ENCODE measurements at regions not wholly inside any gene's neighbourhood (a gene's known extent, or its start where the extent isn't known, plus 50 kb on each side); places are given as distances from the start of the nearest gene placed in this dataset.

GRCh38 chr4:180486342-180486741 lies 1756.9 kb upstream of the TENM3 start:
- DNase-seq (ENCODE audit: low read depth in 2 of 2): no peak

GRCh38 chr4:180489787-180490186 lies 1753.4 kb upstream of the TENM3 start:
- DNase-seq (ENCODE audit: low read depth in 2 of 2): no peak

- DNase-seq (ENCODE audit: low read depth in 2 of 2): no peak
Measured at GRCh38 chr4:180491210-180491609, 1752.0 kb upstream of the TENM3 start.

DNA sequence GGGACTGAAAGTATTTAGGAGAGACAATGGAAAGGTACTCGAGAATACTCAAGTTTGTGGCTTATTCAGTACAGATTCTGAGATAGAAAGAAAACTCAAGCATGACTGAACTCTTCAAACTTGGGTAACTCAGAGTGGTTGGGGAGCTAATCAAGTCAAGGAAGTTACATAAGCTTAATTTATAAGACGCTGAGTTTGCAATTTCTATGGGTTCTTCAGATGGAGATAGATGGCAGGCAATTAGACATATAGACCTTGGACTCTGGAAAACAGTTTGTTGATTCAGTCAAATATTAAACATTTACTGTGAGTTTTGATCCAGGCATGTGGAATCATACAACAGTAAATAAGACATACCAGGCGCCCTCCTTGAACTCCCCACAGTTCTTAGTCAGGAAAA lies 1749.9 kb upstream of the TENM3 start:
- DNase-seq (ENCODE audit: low read depth in 2 of 2): no peak

DNA sequence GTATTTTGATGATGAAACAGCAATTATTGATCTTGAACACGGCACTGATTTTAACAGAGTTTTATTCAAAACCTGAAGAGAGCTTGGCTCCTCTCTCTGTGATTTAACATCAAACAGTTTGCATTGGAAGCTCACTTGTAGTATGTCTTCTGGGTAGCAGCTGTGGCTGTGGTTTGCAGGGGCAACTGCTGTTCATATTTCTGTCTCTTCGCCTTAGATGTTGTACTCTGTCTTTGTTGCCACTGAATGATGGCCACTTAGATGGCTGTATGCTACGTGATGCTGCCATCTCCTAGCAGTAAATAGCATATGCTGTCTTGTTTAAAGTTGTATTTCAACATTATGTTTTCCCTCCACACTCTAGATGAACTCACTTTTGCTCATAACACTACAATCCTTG lies 1743.0 kb upstream of the TENM3 start:
- no peak for DNase-seq (ENCODE audit: low read depth in 2 of 2)

- no peak for DNase-seq (ENCODE audit: low read depth in 2 of 2)
Measured at GRCh38 chr4:180512801-180513475, 1730.3 kb upstream of the TENM3 start.

GRCh38 chr4:180518906-180519305 lies 1724.3 kb upstream of the TENM3 start:
- no peak for DNase-seq (ENCODE audit: low read depth in 2 of 2)

DNA sequence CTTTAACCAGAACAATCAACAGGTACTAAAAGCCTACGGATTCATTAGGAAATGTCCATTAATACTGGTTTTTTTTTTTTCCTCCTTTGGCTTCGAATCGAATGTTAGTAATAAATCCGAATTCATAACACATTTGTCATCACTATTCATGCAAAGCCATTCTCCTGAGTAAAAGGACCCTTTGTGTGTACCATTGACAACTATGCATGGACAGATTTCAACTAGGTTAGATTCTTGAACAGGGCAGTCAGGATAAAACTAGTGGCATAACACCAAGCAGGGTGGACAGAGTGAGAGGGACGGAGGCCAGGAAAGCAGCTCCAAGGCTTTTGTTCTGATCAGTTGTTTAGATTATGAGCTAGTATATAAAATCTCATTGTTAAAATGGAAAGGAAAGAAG lies 1722.0 kb upstream of the TENM3 start:
- no peak for DNase-seq (ENCODE audit: low read depth in 2 of 2)

GRCh38 chr4:180525523-180526077 lies 1717.6 kb upstream of the TENM3 start:
- DNase-seq (ENCODE audit: low read depth in 2 of 2): no peak

GRCh38 chr4:180528003-180528402 lies 1715.2 kb upstream of the TENM3 start:
- no peak for DNase-seq (ENCODE audit: low read depth in 2 of 2)

DNA sequence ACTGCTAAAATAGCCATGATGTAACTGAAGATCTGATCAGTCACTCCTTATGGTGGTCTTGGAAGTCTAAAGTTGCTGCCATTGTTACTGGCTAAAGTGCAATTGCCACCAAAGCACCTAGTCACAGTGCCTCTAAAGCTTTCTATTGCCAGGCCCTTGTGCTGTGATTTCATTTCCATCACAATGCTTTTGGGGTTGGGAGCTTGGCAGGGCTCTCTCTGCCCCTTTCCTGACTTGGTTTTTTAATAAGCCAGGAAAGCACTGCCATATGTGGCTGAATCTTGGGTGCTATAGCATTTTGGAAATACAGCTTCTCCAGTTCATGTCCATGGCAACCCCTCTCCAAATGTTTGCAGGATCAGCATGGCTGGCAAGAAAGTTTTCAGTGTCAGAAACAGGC lies 1712.4 kb upstream of the TENM3 start:
- no peak for DNase-seq (ENCODE audit: low read depth in 2 of 2)

- DNase-seq (ENCODE audit: low read depth in 2 of 2): no peak
Measured at GRCh38 chr4:180532691-180533090, 1710.5 kb upstream of the TENM3 start.

GRCh38 chr4:180538384-180539057 lies 1704.7 kb upstream of the TENM3 start:
- no peak for DNase-seq (ENCODE audit: low read depth in 2 of 2)

DNA sequence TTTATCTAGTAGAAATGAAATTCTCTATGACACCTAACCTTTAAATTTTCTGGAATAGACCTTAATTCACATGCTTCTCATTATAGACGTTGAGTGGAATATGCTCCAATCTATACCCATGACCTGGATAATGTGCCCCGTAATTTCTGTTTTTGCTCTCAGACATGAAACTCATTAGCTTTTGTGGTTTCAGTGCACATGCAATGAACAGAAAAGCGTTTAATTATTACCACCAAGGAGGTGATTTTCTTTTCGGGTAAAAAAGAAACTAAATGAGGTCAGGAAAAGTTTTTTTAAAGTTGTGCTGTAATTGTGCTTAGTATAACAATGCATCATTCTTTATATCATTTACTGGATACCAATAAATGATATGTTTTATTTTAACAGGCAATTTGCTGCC lies 1703.9 kb upstream of the TENM3 start:
- DNase-seq (ENCODE audit: low read depth in 2 of 2): no peak

- DNase-seq (ENCODE audit: low read depth in 2 of 2): no peak
Measured at GRCh38 chr4:180541678-180542077, 1701.5 kb upstream of the TENM3 start.

DNA sequence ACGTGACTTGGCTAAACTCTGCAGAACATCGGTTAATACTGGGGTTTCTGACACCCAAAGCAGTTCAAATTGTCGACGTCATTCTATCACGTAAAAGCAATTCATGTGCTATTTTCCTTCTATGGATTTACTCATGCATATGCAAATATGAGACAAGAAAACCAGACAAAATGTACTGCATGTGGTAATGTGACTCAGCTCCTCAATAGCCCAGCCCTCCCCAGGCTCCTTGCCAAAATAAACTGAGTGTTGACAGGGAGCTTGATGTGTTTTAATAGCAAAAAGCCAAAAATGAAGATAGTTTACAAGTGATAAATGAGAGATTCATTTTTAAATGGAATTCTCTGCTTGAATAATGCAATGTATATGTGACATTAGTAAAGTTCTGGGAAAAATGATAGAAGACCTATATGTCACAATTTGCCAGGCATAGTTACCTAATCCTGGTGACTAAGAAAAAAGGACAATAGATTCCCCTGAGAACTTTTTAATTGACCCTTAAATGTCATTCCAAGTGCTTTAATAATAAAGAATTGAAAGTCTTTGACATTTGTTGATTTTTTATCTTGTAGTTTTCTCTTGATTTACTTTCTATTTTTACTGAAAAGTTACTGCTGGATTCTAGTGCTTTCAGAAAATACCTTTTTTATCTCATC lies 1700.6 kb upstream of the TENM3 start:
- no peak for DNase-seq (ENCODE audit: low read depth in 2 of 2)

DNA sequence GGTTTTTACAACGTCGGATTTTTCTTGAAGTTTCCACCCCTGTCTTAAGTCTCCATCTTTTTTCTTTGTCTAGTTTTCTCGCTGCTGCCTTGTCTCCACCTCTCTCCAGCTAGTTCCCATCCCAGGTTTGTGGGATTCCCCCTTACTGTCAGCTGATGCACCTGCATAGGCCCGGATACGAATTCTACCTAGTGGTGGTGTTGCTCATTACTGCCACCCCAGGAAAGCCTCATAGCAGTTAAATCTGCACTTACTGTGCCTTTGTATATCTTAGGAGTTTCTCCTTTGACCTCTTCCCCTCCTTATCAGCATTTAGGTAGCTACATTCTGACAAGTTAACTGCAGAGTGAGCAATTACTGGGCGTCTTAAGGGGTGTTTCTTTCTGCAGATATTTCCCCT lies 1693.1 kb upstream of the TENM3 start:
- DNase-seq (ENCODE audit: low read depth in 2 of 2): no peak

- no peak for DNase-seq (ENCODE audit: low read depth in 2 of 2)
Measured at GRCh38 chr4:180557348-180557747, 1685.9 kb upstream of the TENM3 start.

DNA sequence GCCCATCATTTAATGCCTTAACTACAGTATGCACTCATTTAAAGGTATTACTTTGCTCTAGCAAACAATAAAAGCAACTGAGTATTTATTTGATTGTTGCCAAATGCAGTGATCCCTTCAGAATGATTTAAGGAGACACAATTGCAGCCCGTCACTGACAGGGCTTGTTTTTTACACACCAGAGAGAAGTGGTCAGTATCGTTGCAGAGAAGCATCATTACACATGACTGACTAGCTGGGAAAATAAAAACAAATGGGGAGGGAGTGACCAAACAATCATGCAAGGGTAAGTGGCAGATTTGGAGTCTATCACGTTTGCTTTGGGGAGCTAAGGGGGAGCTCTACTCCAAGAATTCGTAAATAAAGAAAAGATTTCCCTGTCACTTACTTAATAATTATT lies 1685.3 kb upstream of the TENM3 start:
- DNase-seq (ENCODE audit: low read depth in 2 of 2): no peak

DNA sequence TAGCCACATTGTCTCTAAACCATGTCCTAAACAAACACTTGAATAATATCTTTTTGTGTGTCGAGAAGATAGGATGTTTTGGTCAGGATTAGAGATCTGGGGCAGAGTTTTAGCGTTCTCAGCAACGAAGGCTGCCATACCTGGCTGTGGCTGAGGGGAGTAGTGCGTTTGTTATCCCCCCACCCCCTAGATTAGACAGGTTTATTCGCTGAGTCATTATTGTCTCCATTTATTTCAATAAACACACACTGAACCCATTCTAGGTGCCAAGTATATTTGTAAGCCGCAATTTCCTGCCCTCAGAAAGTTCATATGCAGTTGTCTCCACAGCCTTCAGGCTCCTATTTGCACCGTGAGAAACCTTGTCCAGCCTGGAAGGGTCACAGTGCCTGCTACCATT lies 1684.8 kb upstream of the TENM3 start:
- no peak for DNase-seq (ENCODE audit: low read depth in 2 of 2)

DNA sequence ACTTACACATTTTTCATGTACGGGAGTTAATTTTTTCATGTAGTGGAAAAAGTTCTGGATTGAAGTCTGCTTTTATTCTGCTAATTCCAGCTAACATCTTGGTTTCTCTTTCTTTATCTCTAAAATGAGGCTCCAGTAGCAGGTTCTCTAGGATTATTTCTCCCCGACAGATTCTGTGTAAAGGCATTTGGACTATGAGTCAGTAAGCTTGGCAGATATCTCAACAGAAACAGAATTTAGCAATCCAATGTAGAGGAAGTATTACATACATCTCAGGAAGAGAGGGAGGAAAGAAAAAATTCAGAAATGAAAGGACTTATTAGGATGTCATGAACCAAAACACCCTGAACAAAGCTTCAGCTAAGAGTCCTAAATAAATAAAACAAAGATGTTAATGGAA lies 1682.3 kb upstream of the TENM3 start:
- no peak for DNase-seq (ENCODE audit: low read depth in 2 of 2)

- no peak for DNase-seq (ENCODE audit: low read depth in 2 of 2)
Measured at GRCh38 chr4:180564026-180564425, 1679.2 kb upstream of the TENM3 start.

GRCh38 chr4:180564448-180564847 lies 1678.8 kb upstream of the TENM3 start:
- DNase-seq (ENCODE audit: low read depth in 2 of 2): no peak
